Ecto neural progenitor cell (in vitro differentiated cells): ENCODE measurements at regions not wholly inside any gene's neighbourhood (a gene's known extent, or its start where the extent isn't known, plus 50 kb on each side); places are given as distances from the start of the nearest gene placed in this dataset.
"Not testable (repeated sequence)": the region's sequence is repeated elsewhere in the genome, so short reads cannot be mapped to it uniquely, and the experiment has no call there.

Experiments used
- DNase-seq: peaks from one replicate; pipeline ENCODE4 v3.0.0-alpha.2; 2018; ENCODE audit warnings: low spot score

DNA sequence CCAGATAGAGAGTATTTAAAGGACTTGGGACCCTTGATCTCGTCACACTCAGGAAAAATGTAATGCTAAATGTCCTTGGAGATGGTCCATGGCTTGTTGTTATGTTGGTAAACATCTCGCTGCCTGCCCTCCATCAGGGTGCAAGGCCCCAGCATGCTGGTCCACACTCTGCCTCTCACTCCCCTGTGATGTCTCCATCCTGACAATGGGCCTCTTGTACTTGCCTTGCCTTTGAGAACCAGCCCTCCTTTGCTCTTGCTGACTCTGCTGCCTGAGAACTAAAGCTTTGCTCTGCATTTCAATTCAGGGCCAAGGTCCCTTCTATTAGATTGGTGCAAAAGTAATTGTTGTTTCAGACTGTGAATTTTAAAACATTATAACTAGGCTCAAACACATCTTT is 131.0 kb upstream of the LMNTD1 start:
- no peak for DNase-seq

DNA sequence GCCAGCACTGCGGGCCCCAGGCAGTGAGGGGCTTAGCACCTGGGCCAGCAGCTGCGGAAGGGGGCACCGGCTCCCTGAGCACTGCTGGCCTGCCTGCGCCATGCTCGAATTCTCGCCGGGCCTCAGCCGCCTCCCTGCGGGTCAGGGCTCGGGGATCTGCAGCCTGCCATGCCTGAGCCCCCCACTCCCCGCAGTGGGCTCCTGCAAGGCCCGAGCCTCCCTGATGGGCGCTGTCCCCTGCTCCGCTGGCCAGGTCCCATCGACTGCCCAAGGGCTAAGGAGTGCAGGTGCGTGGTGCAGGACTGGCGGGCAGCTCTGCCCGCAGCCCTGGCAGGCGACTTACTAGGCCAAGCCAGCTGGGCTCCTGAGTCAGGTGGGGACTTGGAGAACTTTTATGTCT is 133.3 kb upstream of the LMNTD1 start:
- DNase-seq, result no peak

GRCh38 chr12:25687226-25687625 is 134.1 kb upstream of the LMNTD1 start:
- no peak for DNase-seq

GRCh38 chr12:25688851-25689250 is 135.8 kb upstream of the LMNTD1 start:
- DNase-seq, result not testable (repeated sequence)

DNA sequence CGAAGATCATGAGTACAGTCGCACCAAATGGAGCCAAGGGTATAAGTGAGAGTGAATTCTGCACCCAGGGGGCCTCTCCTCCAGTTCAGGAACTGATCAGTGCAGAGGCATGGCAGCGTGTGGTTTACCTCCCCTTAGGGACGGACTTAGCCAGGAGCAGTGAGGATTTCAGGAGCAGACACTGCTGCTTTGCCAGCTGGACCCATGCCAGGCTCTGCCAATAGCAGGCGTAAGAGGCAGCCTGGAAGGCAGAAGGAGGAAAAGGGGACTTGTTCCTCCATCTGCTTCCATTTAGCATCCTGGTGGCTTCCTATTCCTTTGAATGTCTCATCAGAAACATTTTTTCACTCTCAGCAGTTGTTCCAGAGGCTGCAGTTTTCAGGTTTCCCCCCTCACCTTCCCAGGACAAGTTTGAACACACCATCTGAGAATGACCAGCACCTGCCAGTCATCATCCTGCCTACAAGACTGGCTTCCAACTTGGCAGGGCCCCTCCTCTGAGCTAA is 137.0 kb upstream of the LMNTD1 start:
- DNase-seq, result no peak

DNA sequence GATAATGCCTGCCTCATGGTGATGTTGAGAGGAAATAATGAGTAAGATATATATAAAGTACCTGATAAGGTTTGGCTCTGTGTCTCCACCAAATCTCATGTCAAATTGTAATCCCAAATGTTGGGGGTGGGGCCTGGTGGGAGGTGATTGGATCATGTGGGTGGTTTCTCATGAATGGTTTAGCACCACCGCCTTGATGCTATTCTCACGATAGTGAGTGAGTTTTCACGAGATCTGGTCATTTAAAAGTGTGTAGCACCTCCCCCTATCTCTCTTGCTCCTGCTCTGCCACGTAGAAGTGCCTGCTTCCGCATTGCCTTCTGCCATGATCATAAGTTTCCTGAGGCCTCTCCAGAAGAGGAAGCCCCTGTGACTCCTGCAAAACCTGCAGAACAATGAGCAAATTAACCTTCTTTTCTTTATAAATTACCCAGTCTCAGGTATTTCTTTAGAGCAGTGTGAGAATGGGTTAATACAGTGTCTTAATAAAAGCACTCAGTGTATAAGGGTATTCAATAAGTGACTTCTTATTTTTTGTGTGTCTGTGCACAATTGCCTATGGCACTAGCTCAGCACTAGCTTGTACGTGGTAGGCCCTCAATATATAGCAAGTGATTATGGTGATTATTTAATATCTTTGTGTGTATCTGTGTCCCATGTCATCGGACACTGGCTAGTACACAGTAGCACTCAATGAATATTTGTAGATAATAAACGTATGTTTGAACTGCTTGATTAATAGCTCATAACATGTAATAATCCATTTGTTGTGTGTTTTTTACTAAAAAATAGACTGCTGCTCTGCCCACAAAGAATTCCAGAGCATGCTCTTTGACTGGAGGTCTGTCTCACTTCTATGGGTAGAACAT is 138.1 kb upstream of the LMNTD1 start:
- DNase-seq, result no peak

- no peak for DNase-seq
Measured at GRCh38 chr12:25691865-25692114, 138.7 kb upstream of the LMNTD1 start.

DNA sequence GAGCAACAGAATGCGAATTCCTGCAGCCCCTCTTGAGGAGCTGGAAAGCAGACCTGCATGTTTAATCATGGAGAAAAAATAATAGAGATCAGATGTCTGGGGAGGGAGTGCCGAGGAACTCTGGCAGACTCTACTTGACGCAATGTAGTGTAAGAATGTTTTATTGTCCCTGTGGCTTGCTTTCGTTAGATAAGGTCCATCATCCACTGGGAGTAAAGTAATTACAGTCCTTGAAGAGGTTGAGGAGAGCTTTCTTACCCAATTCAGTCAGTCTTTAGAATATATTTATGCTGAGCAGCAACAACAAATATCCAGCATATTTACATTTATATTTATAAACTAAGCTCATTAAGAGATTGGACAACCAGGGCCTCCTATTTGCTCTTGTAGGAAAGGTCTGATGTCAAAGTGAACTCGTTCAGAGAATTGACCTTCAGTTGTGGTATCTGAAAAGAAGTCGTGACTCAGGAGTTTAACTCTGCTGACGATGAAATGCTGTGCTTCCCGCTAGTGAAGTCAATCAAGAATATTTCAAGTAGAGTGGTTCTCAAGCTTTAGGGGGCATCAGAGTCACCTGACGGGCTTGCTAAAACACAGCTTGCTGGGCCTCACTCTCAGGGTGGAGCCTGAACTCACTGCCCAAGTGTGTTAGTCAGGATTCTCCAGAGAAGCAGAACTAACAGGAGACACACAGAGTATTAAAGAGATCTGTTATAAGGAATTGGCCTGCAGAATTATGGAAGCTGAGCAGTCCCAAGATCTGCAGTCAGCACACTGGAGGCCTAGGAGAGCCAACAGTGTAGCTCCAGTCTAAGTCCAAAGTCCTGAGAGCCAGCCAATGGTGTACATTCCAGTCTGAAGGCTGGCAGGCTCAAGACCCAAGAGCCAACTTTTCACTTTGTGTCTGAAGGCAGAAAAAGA is 139.3 kb upstream of the LMNTD1 start:
- no peak for DNase-seq

DNA sequence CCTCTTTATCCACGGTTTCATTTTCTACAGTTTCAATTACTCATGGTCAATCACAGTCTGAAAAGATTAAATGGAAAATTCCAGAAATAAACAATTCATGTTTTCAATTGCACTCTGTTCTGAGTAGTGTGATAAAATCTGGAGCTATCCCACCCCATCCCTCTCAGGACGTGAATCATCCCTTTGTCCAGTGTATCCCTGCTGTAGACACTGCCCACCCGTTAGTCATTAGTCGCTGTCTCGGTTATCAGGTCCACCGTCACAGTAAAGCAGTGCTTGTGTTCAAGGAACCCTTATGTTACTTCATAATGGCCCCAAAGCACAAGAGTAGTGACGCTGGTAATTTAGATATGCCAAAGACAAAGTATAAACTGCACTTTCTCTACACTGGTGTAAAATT is 141.0 kb upstream of the LMNTD1 start:
- no peak for DNase-seq

GRCh38 chr12:25695574-25695973 is 142.5 kb upstream of the LMNTD1 start:
- DNase-seq, result no peak

DNA sequence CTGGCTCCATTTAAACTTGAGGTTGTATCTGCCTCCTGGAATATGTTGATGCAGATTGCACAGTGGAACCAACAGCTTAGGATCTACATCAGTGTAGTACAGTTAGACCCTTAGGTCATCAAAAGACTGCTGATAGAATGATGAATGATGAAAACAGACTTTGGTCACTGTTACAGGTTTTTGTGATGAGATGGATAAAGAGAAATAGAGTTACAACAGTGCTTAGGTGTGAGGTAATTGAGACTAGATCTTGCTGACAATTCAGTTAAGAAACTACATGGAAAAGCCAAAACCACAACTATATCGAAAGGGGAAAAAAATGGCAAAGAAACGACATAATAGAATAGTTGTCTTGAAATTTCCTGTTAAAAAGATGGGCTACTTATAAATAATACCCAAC is 145.7 kb upstream of the LMNTD1 start:
- no peak for DNase-seq

DNA sequence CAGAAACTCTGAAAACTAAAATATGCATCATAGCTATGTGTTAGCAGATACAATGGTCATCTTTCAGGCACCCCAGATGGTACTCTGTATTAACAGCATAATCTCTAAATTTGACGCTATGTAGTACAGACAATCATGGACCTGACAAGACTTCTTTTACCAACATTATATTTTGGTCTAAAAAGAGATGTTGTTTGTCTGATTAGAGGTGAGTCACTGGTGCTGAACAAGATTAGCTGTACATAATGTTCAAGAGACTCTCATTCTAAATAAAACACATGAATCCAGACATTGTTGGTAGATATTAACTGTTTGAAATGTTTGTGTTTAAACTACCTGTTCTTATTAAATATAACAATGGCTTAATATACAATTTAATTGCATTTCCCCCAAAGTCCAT is 146.4 kb upstream of the LMNTD1 start:
- DNase-seq, result no peak

DNA sequence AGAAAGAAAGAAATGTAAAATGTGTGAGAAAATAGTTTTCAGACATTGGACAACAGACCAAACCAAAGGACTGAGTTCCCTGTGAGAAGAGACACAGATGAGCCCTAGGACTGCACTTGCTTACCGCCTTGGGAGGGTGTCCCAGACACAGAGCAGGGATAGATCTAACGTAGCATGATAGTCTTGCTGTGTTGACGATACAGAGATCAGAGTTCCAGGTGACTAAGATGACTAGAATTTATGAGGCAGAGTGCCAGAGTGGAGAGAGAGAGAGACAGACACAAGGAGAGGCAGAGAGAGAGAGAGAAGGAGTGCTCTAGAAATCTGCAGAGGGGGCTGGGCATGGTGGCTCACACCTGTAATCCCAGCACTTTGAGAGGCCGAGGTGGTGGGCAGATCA is 148.2 kb upstream of the LMNTD1 start:
- no peak for DNase-seq

GRCh38 chr12:25702553-25702952 is 149.5 kb upstream of the LMNTD1 start:
- DNase-seq, result no peak

DNA sequence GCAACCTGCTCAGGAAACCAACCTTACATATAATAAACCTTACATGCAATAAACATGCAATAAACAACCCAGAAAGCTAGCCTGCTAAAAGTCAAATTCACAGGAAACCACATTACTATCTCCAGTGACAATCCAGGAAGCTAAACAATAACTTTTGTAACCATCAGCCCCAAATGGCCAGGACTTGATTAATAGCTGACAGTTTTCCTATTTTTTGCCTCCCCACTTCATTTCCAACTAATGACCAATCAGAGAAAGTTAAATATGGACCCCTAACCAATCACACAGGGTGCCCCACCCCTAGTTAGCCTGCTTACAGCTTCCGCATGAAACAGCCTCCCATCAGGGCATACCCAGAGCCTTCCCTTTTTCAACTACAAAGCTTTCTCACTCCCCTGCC is 152.2 kb upstream of the LMNTD1 start:
- no peak for DNase-seq

DNA sequence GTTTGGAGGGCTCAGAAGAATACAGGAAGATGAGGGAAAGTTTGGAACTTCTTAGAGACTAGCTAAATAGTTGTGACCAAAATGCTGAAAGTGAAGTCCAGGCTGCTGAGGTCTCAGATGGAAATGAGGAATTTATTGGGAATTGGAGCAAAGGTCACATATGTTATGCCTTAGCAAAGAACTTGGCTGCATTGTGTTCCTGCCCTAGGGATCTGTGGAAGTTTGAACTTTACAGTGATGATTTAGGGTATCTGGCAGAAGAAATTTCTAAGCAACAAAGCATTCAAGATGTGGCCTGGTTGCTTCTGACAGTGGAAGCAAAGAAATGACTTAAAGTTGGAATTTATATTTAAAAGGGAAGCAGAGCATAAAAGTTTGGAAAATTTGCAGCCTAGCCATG is 153.6 kb upstream of the LMNTD1 start:
- not testable (repeated sequence) for DNase-seq

GRCh38 chr12:25707056-25707455 is 154.0 kb upstream of the LMNTD1 start:
- DNase-seq, result no peak

DNA sequence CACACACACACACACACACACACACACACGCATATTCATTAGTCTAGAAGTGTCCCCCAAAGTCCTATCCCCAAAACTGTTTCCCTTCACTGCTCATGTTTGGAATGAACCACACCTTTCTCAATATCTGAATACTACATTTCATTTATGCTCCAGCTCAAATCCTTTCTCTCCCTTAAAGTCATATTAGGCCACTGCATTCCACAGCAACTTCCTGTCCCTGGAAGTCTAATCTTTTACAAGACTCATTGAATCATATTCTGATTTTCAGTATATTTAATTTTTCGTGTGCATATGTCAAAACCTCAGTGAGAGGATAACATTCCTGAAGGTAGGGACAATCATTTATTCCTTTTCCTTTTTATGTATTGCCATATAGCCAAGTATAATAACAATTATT is 155.6 kb upstream of the LMNTD1 start:
- DNase-seq, result no peak

- DNase-seq, result no peak
Measured at GRCh38 chr12:25710128-25710527, 157.0 kb upstream of the LMNTD1 start.

DNA sequence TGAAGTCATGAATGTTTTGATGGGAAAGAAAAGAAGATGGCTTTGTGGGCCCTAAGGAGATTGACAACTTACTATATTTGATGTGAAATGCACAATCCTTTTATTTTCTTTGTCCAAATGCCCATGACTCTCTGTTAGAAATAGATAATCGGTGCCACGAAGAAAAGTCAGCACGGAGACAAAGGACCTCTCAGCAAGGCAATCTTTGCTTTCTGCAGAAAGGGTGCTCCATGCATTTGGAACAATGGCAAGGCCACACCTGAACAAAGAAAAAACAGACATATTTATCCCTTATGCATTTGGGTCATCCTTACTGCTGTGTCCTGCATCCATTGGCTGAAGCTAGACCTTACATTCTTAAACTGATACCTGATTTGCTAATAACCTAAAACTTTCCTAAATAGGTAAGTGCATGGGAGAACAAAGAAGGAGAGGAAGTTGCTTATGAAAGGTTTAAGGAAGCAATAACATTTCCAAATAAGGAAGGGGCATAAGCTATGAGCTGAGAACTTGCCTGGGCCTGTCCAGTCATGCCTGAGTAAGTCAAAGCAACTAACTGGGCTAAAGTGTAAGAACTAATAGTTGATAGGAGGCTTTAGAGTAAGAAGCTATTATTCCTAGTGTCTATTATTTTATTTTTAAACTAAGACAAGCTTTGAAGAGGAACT is 158.0 kb upstream of the LMNTD1 start:
- DNase-seq, result not testable (repeated sequence)

GRCh38 chr12:25712169-25712568 is 159.1 kb upstream of the LMNTD1 start:
- no peak for DNase-seq

GRCh38 chr12:25713264-25713663 is 160.2 kb upstream of the LMNTD1 start:
- DNase-seq, result no peak
